Nephron (organoid): ENCODE measurements at regions not wholly inside any gene's neighbourhood (a gene's known extent, or its start where the extent isn't known, plus 50 kb on each side); places are given as distances from the start of the nearest gene placed in this dataset.

ENCODE experiments used
- H3K27ac Mint-ChIP-seq, 3 experiments: 2 replicates each; pipeline ENCODE4 v1.8.0; 2020; ENCODE audit warnings: mixed read lengths in 3 of 3, mild to moderate bottlenecking in 2 of 3, moderate library complexity in 1 of 3
- H3K27me3 Mint-ChIP-seq: 2 replicates; pipeline ENCODE4 v1.8.0; 2021; ENCODE audit warnings: low read depth, mild to moderate bottlenecking, moderate library complexity, mixed read lengths
- H3K36me3 Mint-ChIP-seq: 2 replicates; pipeline ENCODE4 v1.8.0; 2020; ENCODE audit warnings: low read depth, mixed read lengths
- H3K4me1 Mint-ChIP-seq: 2 replicates; pipeline ENCODE4 v1.8.0; 2020; ENCODE audit warnings: mixed read lengths
- H3K4me3 Mint-ChIP-seq, 3 experiments: 2 replicates each; pipeline ENCODE4 v1.8.0; 2020; ENCODE audit warnings: mild to moderate bottlenecking in 3 of 3, mixed read lengths in 3 of 3, moderate library complexity in 2 of 3
- H3K9me3 Mint-ChIP-seq: 2 replicates; pipeline ENCODE4 v1.8.0; 2020; ENCODE audit warnings: mixed read lengths
- TF ChIP-seq, protein P1 (sequence below), 3 experiments: fragments of 200-600 bp; sonication (generic); IDR thresholded peaks; one replicate each; pipeline ENCODE4 v1.5.0; 2021; ENCODE audit warnings: antibody characterized with exemption in 3 of 3; ENCODE audit not compliant: unreplicated experiment in 3 of 3

- Mint-ChIP-seq H3K4me1 (peaks cover 34% of the 10 kb centered on the region), H3K27ac (peak overlapping the region; percentile 38 to 81 (median 51)), H3K36me3 (peaks cover 9% of the 10 kb centered on the region), H3K9me3 (no peaks in the 10 kb centered on the region), H3K4me3 (no peak overlapping the region), H3K27me3 (no peaks in the 10 kb centered on the region)
- TF ChIP-seq, protein P1, sequence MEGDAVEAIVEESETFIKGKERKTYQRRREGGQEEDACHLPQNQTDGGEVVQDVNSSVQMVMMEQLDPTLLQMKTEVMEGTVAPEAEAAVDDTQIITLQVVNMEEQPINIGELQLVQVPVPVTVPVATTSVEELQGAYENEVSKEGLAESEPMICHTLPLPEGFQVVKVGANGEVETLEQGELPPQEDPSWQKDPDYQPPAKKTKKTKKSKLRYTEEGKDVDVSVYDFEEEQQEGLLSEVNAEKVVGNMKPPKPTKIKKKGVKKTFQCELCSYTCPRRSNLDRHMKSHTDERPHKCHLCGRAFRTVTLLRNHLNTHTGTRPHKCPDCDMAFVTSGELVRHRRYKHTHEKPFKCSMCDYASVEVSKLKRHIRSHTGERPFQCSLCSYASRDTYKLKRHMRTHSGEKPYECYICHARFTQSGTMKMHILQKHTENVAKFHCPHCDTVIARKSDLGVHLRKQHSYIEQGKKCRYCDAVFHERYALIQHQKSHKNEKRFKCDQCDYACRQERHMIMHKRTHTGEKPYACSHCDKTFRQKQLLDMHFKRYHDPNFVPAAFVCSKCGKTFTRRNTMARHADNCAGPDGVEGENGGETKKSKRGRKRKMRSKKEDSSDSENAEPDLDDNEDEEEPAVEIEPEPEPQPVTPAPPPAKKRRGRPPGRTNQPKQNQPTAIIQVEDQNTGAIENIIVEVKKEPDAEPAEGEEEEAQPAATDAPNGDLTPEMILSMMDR (IDR thresholded peaks at IDR 0.05; ENCODE audit: unreplicated experiment in 3 of 3) = no peak
Measured at GRCh38 chr4:123260653-123261052, 135.9 kb upstream of the SPRY1 start.

DNA sequence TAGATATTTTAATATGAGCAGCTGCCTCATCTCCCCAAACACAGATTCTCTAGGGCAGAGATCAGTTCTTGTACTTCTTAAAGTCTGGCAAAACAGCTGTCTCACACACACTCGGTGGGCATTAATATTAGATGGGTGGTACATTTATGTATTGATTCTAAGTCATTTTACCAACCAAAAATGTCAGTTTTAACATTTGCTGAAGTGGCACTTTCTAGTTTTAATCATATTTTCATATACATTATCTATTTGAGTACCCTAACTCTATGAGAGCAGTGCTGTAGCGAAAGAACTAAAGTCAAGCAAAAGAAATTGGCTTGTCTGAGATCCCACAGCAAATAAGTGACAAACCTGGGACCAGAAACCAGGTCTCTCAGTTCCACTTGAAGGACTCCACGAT is 134.5 kb upstream of the SPRY1 start:
- Mint-ChIP-seq H3K9me3 (no peaks in the 10 kb centered on the region), H3K4me3 (no peak overlapping the region), H3K4me1 (peaks cover 30% of the 10 kb centered on the region), H3K27me3 (no peaks in the 10 kb centered on the region), H3K36me3 (no peaks in the 10 kb centered on the region), H3K27ac (no peak overlapping the region)
- TF ChIP-seq, protein P1 (IDR thresholded peaks at IDR 0.05; ENCODE audit: unreplicated experiment in 3 of 3) = no peak

GRCh38 chr4:123265443-123265842 is 131.2 kb upstream of the SPRY1 start:
- Mint-ChIP-seq H3K27ac (no peak overlapping the region), H3K4me3 (no peak overlapping the region), H3K27me3 (no peaks in the 10 kb centered on the region), H3K4me1 (peaks cover 14% of the 10 kb centered on the region), H3K9me3 (no peaks in the 10 kb centered on the region), H3K36me3 (no peaks in the 10 kb centered on the region)
- TF ChIP-seq, protein P1 (IDR thresholded peaks at IDR 0.05; ENCODE audit: unreplicated experiment in 3 of 3) = no peak

DNA sequence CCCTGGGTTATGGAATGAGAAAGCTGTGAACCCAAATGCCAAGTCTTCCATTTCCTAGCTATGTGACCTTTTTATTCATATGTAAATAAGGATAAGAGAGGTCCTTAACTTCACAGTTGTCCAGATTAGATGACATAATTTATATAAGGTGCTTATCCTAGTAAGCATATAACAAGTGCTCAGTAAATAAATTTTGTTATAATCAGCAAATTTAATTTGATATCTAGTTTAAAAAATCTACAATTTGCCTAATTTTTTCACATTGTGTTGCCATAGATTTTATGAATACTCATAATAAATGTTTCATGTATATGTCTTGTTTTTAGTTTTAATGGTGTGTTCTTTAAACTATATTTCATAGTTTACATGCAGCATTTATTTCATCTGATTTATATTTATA is 130.4 kb upstream of the SPRY1 start:
- no peak overlapping the region for H3K4me3 Mint-ChIP-seq
- no peaks in the 10 kb centered on the region for H3K36me3 Mint-ChIP-seq
- TF ChIP-seq, protein P1 (IDR thresholded peaks at IDR 0.05; ENCODE audit: unreplicated experiment in 3 of 3) = no peak
- no peak overlapping the region for H3K27ac Mint-ChIP-seq
- H3K4me1 Mint-ChIP-seq = peaks cover 6% of the 10 kb centered on the region
- H3K9me3 Mint-ChIP-seq = no peaks in the 10 kb centered on the region
- H3K27me3 Mint-ChIP-seq = no peaks in the 10 kb centered on the region

DNA sequence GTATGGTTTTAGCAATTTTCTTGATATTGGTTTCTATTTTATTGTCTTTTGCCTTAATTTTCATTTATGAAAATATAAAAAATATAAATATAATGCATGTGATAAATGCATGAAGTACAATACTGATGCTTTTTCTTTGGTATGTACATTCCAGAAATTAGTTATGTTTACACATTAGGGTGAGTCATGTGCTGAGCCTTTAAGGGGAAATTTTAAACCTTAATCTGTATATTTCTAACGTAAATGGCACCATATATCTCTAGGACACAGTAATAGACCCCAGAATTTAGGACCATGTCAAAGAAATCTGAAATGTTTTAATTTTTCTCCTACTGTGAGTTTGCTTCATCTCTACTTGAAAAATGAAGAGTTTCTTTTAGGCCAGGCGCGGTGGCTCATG is 117.8 kb upstream of the SPRY1 start:
- Mint-ChIP-seq H3K36me3 (peaks cover 15% of the 10 kb centered on the region), H3K27me3 (no peaks in the 10 kb centered on the region), H3K4me1 (peaks cover 7% of the 10 kb centered on the region), H3K4me3 (no peak overlapping the region), H3K9me3 (peaks cover 17% of the 10 kb centered on the region), H3K27ac (no peak overlapping the region)
- TF ChIP-seq, protein P1 (IDR thresholded peaks at IDR 0.05; ENCODE audit: unreplicated experiment in 3 of 3) = no peak

DNA sequence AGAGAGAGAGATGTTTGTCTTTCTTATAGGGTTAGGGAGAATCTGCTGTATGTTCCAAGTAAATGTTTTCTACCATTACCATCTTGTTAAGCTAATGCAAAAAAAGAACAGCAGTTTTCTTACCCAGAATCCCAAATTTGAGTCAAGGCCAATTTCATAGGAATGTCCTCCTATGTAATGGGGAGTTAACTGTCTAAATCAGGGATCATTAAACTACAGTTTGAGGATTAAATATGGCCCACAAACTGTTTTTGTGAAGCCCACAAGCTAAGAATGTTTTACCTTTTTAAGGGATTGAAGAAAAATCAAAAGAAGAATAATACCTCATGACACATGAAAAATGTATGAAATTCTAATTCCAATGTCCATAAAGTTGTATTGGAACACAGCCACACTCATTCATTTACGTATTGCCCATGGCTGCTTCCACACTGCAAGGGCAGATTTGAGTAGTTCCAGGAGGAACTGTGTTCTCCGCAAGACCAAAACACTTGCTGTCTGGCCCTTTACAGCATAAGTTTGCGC is 113.2 kb upstream of the SPRY1 start:
- H3K27me3 Mint-ChIP-seq = no peaks in the 10 kb centered on the region
- TF ChIP-seq, protein P1 (IDR thresholded peaks at IDR 0.05; ENCODE audit: unreplicated experiment in 3 of 3) = no peak
- peak overlapping the region; percentile 68 to 83 (median 82) for H3K27ac Mint-ChIP-seq
- peaks cover 11% of the 10 kb centered on the region for H3K36me3 Mint-ChIP-seq
- H3K9me3 Mint-ChIP-seq = peaks cover 14% of the 10 kb centered on the region
- peaks cover 32% of the 10 kb centered on the region for H3K4me1 Mint-ChIP-seq
- H3K4me3 Mint-ChIP-seq = no peak overlapping the region
